ENCODE measurements at regions not wholly inside any gene's neighbourhood (a gene's known extent, or its start where the extent isn't known, plus 50 kb on each side); places are given as distances from the start of the nearest gene placed in this dataset.

GRCh38 chr20:40087496-40087895 lies 601.5 kb downstream of the MAFB start:
- H3K4me3 ChIP-seq: no peak overlapping the region
- intact Hi-C loops (cut with DNase I): no loop called here
- peaks cover 0 to 16% (median 0%) of the 10 kb centered on the region in 12 donors for H3K9me3 ChIP-seq
- no peaks in the 10 kb centered on the region for H3K4me1 ChIP-seq
- H3K27ac ChIP-seq: no peak overlapping the region
- no peaks in the 10 kb centered on the region for H3K36me3 ChIP-seq
- no peaks in the 10 kb centered on the region for H3K27me3 ChIP-seq
- DNase-seq (no peak), ATAC-seq (no peak)
- TF ChIP-seq, protein P1, sequence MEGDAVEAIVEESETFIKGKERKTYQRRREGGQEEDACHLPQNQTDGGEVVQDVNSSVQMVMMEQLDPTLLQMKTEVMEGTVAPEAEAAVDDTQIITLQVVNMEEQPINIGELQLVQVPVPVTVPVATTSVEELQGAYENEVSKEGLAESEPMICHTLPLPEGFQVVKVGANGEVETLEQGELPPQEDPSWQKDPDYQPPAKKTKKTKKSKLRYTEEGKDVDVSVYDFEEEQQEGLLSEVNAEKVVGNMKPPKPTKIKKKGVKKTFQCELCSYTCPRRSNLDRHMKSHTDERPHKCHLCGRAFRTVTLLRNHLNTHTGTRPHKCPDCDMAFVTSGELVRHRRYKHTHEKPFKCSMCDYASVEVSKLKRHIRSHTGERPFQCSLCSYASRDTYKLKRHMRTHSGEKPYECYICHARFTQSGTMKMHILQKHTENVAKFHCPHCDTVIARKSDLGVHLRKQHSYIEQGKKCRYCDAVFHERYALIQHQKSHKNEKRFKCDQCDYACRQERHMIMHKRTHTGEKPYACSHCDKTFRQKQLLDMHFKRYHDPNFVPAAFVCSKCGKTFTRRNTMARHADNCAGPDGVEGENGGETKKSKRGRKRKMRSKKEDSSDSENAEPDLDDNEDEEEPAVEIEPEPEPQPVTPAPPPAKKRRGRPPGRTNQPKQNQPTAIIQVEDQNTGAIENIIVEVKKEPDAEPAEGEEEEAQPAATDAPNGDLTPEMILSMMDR (IDR thresholded peaks at IDR 0.05): no peak
- TF ChIP-seq POLR2A (IDR thresholded peaks at IDR 0.05): no peak

GRCh38 chr20:40085513-40085912 lies 603.5 kb downstream of the MAFB start:
- no peaks in the 10 kb centered on the region for H3K27me3 ChIP-seq
- H3K36me3 ChIP-seq: no peaks in the 10 kb centered on the region
- H3K4me3 ChIP-seq: no peak overlapping the region
- 72 to 81% (median 79%) methylated on average over 3 of the region's 3 CpGs for WGBS, 4 donors
- H3K4me1 ChIP-seq: no peaks in the 10 kb centered on the region
- DNase-seq (no peak), ATAC-seq (no peak)
- no peaks in the 10 kb centered on the region for H3K9me3 ChIP-seq
- no peak overlapping the region for H3K27ac ChIP-seq
- intact Hi-C loops (cut with DNase I): no loop called here
- TF ChIP-seq POLR2A (IDR thresholded peaks at IDR 0.05): no peak
- TF ChIP-seq, protein P1 (IDR thresholded peaks at IDR 0.05): no peak

GRCh38 chr20:40082436-40082835 lies 606.6 kb downstream of the MAFB start:
- no peak for ATAC-seq
- Histone ChIP-seq H3K36me3 (no peaks in the 10 kb centered on the region), H3K4me1 (no peaks in the 10 kb centered on the region), H3K9me3 (peaks cover 0 to 4% (median 0%) of the 10 kb centered on the region in 12 donors), H3K27ac (no peak overlapping the region), H3K4me3 (no peak overlapping the region), H3K27me3 (no peaks in the 10 kb centered on the region)
- no peak for DNase-seq
- intact Hi-C loops (cut with DNase I): no loop called here
- 82 to 87% (median 83%) methylated on average over 3 of the region's 3 CpGs for WGBS, 4 donors
- TF ChIP-seq POLR2A (IDR thresholded peaks at IDR 0.05): no peak
- TF ChIP-seq, protein P1 (IDR thresholded peaks at IDR 0.05): no peak

DNA sequence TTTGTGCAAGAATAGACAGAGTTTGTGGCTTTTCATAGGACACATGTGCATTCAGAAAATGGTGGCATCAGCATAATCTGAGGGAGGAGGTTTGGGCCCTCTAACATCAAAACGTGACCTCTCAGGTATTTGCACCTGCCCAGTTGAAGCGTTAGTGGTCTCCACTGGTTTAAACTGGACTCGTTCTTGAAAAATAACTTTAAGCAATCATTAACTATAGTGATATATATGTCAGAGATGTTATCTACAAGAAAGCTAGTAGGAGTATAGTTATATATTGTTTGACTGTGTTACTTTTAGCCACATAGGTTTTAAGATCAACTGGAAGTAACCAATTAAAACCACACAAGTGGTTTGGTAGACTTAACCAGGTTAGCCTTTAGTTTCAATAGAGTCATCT lies 607.4 kb downstream of the MAFB start:
- H3K36me3 ChIP-seq: no peaks in the 10 kb centered on the region
- no peak overlapping the region for H3K27ac ChIP-seq
- DNase-seq (no peak), ATAC-seq (no peak)
- H3K4me3 ChIP-seq: no peak overlapping the region
- intact Hi-C loops (cut with DNase I): no loop called here
- WGBS, 4 donors: 57 to 93% (median 68%) methylated on average over 3 of the region's 3 CpGs
- H3K4me1 ChIP-seq: no peaks in the 10 kb centered on the region
- H3K9me3 ChIP-seq: peaks cover 0 to 5% (median 0%) of the 10 kb centered on the region in 12 donors
- TF ChIP-seq, protein P1 (IDR thresholded peaks at IDR 0.05): no peak
- no peak for TF ChIP-seq POLR2A (IDR thresholded peaks at IDR 0.05)
- no peaks in the 10 kb centered on the region for H3K27me3 ChIP-seq
